CD4-positive, alpha-beta T cell (primary cell): ENCODE measurements at regions not wholly inside any gene's neighbourhood (a gene's known extent, or its start where the extent isn't known, plus 50 kb on each side); places are given as distances from the start of the nearest gene placed in this dataset.

Source experiments
- ATAC-seq: fragments of 200-7000 bp; cut with Tn5 transposase; one replicate; pipeline ENCODE4 v1.10.0; 2022; ENCODE audit warnings: mild to moderate bottlenecking; ENCODE audit not compliant: poor library complexity
- CTCF ChIA-PET: fragments of 350-600 bp; sonication (Branson Sonifier 250); formaldehyde crosslinking; loops from one replicate; lab custom pipeline; 2021; ENCODE audit warnings: antibody characterized with exemption, inconsistent platforms; lab: Charles Lee
- POLR2A ChIA-PET: fragments of 350-600 bp; sonication (Branson Sonifier 250); formaldehyde crosslinking; loops from one replicate; lab custom pipeline; 2021; ENCODE audit warnings: antibody characterized with exemption, inconsistent platforms; lab: Charles Lee
- DNase-seq, 14 experiments: peaks; one replicate each; pipeline ENCODE4 v3.0.0-alpha.2; 2013 to 2020; ENCODE audit warnings: mixed read lengths in 2 of 14
- H3K27ac ChIP-seq, 2 donors: one replicate each; pipeline versions ENCODE4 v1.5.1 to v1.7.0; 2013; ENCODE audit warnings: low read length in 2 of 2, low read depth in 1 of 2, mild to moderate bottlenecking in 1 of 2
- H3K27me3 ChIP-seq, 2 experiments: 1 replicate in 1 of 2; 2 replicates in 1 of 2; pipeline versions ENCODE4 v1.6.1 to v1.7.0; 2013; ENCODE audit warnings: low read length in 2 of 2, control low read depth in 1 of 2, mild to moderate bottlenecking in 1 of 2, moderate library complexity in 1 of 2; ENCODE audit not compliant: insufficient read depth in 2 of 2, control insufficient read depth in 1 of 2
- H3K36me3 ChIP-seq: one replicate; pipeline ENCODE4 v1.6.1; 2013; ENCODE audit warnings: low read length, control low read depth; ENCODE audit not compliant: insufficient read depth
- H3K4me1 ChIP-seq: one replicate; pipeline ENCODE4 v1.6.1; 2013; ENCODE audit warnings: low read length, control low read depth; ENCODE audit not compliant: insufficient read depth
- H3K4me3 ChIP-seq: one replicate; pipeline ENCODE4 v1.5.1; 2013; ENCODE audit warnings: mild to moderate bottlenecking, low read length, moderate library complexity
- H3K9me3 ChIP-seq, 2 experiments: 1 replicate in 1 of 2; 2 replicates in 1 of 2; pipeline versions ENCODE4 v1.6.1 to v1.7.0; 2013; ENCODE audit warnings: low read length in 2 of 2, mild to moderate bottlenecking in 2 of 2, control low read depth in 1 of 2, moderate library complexity in 1 of 2; ENCODE audit not compliant: control insufficient read depth in 1 of 2, insufficient read depth in 1 of 2
- H3K27ac Mint-ChIP-seq: one replicate; pipeline ENCODE4 v1.8.0; 2020; ENCODE audit warnings: mixed read lengths
- H3K27me3 Mint-ChIP-seq: one replicate; pipeline ENCODE4 v1.8.0; 2021; ENCODE audit warnings: mixed read lengths
- H3K36me3 Mint-ChIP-seq: one replicate; pipeline ENCODE4 v1.8.0; 2021; ENCODE audit warnings: low read depth, mixed read lengths
- H3K4me1 Mint-ChIP-seq: one replicate; pipeline ENCODE4 v1.8.0; 2021; ENCODE audit warnings: low read depth, mixed read lengths
- H3K4me3 Mint-ChIP-seq: one replicate; pipeline ENCODE4 v1.8.0; 2020; ENCODE audit warnings: mild to moderate bottlenecking, mixed read lengths
- H3K9me3 Mint-ChIP-seq: one replicate; pipeline ENCODE4 v1.8.0; 2020; ENCODE audit warnings: mixed read lengths
- CTCF ChIP-seq: fragments of 200-600 bp; IDR thresholded peaks from one replicate; pipeline ENCODE4 v1.8.0; 2022; ENCODE audit warnings: antibody characterized with exemption, mild to moderate bottlenecking
- intact Hi-C, 2 experiments: fragments of 100-400 bp; cut with DNase I in 1 of 2; cut with micrococcal nuclease in 1 of 2; formaldehyde crosslinking; loops; one replicate each; pipeline versions ENCODE4 v1.15.1 to v1.9.0; 2023 to 2025; cut with DNase I, micrococcal nuclease

- Mint-ChIP-seq H3K4me1 (no peaks in the 10 kb centered on the region), H3K9me3 (peaks cover 9% of the 10 kb centered on the region), H3K36me3 (no peaks in the 10 kb centered on the region), H3K4me3 (no peak overlapping the region), H3K27me3 (peaks cover 20% of the 10 kb centered on the region), H3K27ac (no peak overlapping the region)
- peaks cover 5 to 17% of the 10 kb centered on the region in 2 experiments for H3K9me3 ChIP-seq
- POLR2A ChIA-PET, result no interaction called here
- ATAC-seq, result no peak
- no peak overlapping the region for H3K4me3 ChIP-seq
- DNase-seq, result no peak
- intact Hi-C loops, result no loop called here
- no peaks in the 10 kb centered on the region for H3K4me1 ChIP-seq
- TF ChIP-seq CTCF, result no peak
- H3K36me3 ChIP-seq, result no peaks in the 10 kb centered on the region
- CTCF ChIA-PET, result no interaction called here
- H3K27me3 ChIP-seq, result peaks cover 0 to 7% of the 10 kb centered on the region in 2 experiments
- H3K27ac ChIP-seq, result no peak overlapping the region
Measured at GRCh38 chr12:28610401-28611114, 420.3 kb downstream of the CCDC91 start.

- Mint-ChIP-seq H3K36me3 (no peaks in the 10 kb centered on the region), H3K9me3 (peaks cover 9% of the 10 kb centered on the region), H3K4me1 (no peaks in the 10 kb centered on the region), H3K27ac (no peak overlapping the region), H3K4me3 (no peak overlapping the region), H3K27me3 (peaks cover 20% of the 10 kb centered on the region)
- intact Hi-C loops, result no loop called here
- ATAC-seq (no peak), DNase-seq (no peak)
- Histone ChIP-seq H3K36me3 (no peaks in the 10 kb centered on the region), H3K4me3 (no peak overlapping the region), H3K9me3 (peaks cover 5 to 17% of the 10 kb centered on the region in 2 experiments), H3K27ac (no peak overlapping the region), H3K27me3 (peaks cover 0 to 7% of the 10 kb centered on the region in 2 experiments), H3K4me1 (no peaks in the 10 kb centered on the region)
- no peak for TF ChIP-seq CTCF
- ChIA-PET CTCF (no interaction called here), POLR2A (no interaction called here)
Measured at GRCh38 chr12:28611115-28611435, 420.8 kb downstream of the CCDC91 start.

GRCh38 chr12:28611449-28611848 lies 421.2 kb downstream of the CCDC91 start:
- no peak overlapping the region for H3K4me3 Mint-ChIP-seq
- no peak overlapping the region for H3K4me3 ChIP-seq
- no peak overlapping the region for H3K27ac Mint-ChIP-seq
- H3K4me1 Mint-ChIP-seq, result no peaks in the 10 kb centered on the region
- H3K4me1 ChIP-seq, result no peaks in the 10 kb centered on the region
- no peak for DNase-seq
- ATAC-seq, result no peak
- peaks cover 0 to 7% of the 10 kb centered on the region in 2 experiments for H3K27me3 ChIP-seq
- no peak for TF ChIP-seq CTCF
- H3K36me3 ChIP-seq, result no peaks in the 10 kb centered on the region
- no peaks in the 10 kb centered on the region for H3K36me3 Mint-ChIP-seq
- peaks cover 9% of the 10 kb centered on the region for H3K9me3 Mint-ChIP-seq
- intact Hi-C loops, result no loop called here
- ChIA-PET CTCF (no interaction called here), POLR2A (no interaction called here)
- H3K27me3 Mint-ChIP-seq, result peaks cover 20% of the 10 kb centered on the region
- H3K27ac ChIP-seq, result no peak overlapping the region
- H3K9me3 ChIP-seq, result peaks cover 5 to 17% of the 10 kb centered on the region in 2 experiments
